ENCODE measurements at regions not wholly inside any gene's neighbourhood (a gene's known extent, or its start where the extent isn't known, plus 50 kb on each side); places are given as distances from the start of the nearest gene placed in this dataset.
"Not testable (repeated sequence)": the region's sequence is repeated elsewhere in the genome, so short reads cannot be mapped to it uniquely, and the experiment has no call there.

- DNase-seq (ENCODE audit: low spot score): no peak
Measured at GRCh38 chr7:1300206-1300605, 67.5 kb downstream of the UNCX start.

- no peak for DNase-seq (ENCODE audit: low spot score)
Measured at GRCh38 chr7:1300636-1301035, 68.0 kb downstream of the UNCX start.

- DNase-seq (ENCODE audit: low spot score): no peak
Measured at GRCh38 chr7:1301054-1301881, 68.6 kb downstream of the UNCX start.

GRCh38 chr7:1301882-1302251, 69.2 kb downstream of the UNCX start:
- no peak for DNase-seq (ENCODE audit: low spot score)

GRCh38 chr7:1302936-1303335, 70.3 kb downstream of the UNCX start:
- DNase-seq (ENCODE audit: low spot score): no peak

GRCh38 chr7:1304011-1304410, 71.3 kb downstream of the UNCX start:
- not testable (repeated sequence) for DNase-seq (ENCODE audit: low spot score)

GRCh38 chr7:1305873-1306272, 73.2 kb downstream of the UNCX start:
- no peak for DNase-seq (ENCODE audit: low spot score)

- DNase-seq (ENCODE audit: low spot score): no peak
Measured at GRCh38 chr7:1307828-1308227, 75.2 kb downstream of the UNCX start.

GRCh38 chr7:1309290-1309689, 76.6 kb downstream of the UNCX start:
- no peak for DNase-seq (ENCODE audit: low spot score)

- no peak for DNase-seq (ENCODE audit: low spot score)
Measured at GRCh38 chr7:1309996-1310395, 77.3 kb downstream of the UNCX start.

GRCh38 chr7:1310936-1311335, 78.3 kb downstream of the UNCX start:
- DNase-seq (ENCODE audit: low spot score): no peak

- DNase-seq (ENCODE audit: low spot score): no peak
Measured at GRCh38 chr7:1311406-1312135, 78.9 kb downstream of the UNCX start.

GRCh38 chr7:1312136-1313070, 79.7 kb downstream of the UNCX start:
- DNase-seq (ENCODE audit: low spot score): no peak

- DNase-seq (ENCODE audit: low spot score): no peak
Measured at GRCh38 chr7:1313613-1314012, 80.9 kb downstream of the UNCX start.

- DNase-seq (ENCODE audit: low spot score): no peak
Measured at GRCh38 chr7:1314021-1314907, 81.6 kb downstream of the UNCX start.

- no peak for DNase-seq (ENCODE audit: low spot score)
Measured at GRCh38 chr7:1314908-1315450, 82.3 kb downstream of the UNCX start.

- no peak for DNase-seq (ENCODE audit: low spot score)
Measured at GRCh38 chr7:1316086-1316485, 83.4 kb downstream of the UNCX start.

- no peak for DNase-seq (ENCODE audit: low spot score)
Measured at GRCh38 chr7:1317646-1318045, 85.0 kb downstream of the UNCX start.

GRCh38 chr7:1318051-1318450, 85.4 kb downstream of the UNCX start:
- no peak for DNase-seq (ENCODE audit: low spot score)

- DNase-seq (ENCODE audit: low spot score): no peak
Measured at GRCh38 chr7:1318661-1319060, 86.0 kb downstream of the UNCX start.

- no peak for DNase-seq (ENCODE audit: low spot score)
Measured at GRCh38 chr7:1320616-1321240, 88.1 kb downstream of the UNCX start.
